Thyroid gland (tissue), 4 donors: ENCODE measurements at regions not wholly inside any gene's neighbourhood (a gene's known extent, or its start where the extent isn't known, plus 50 kb on each side); places are given as distances from the start of the nearest gene placed in this dataset.

Experiments
- DNase-seq, 2 donors: peaks; one replicate each; pipeline ENCODE4 v3.0.0-alpha.2; 2019
- H3K27ac ChIP-seq, 3 donors: fragments of 200-600 bp; sonication (generic); 1 replicate in 2 of 3; 2 replicates in 1 of 3; pipeline ENCODE4 v1.5.1; 2016 to 2019; ENCODE audit warnings: mild to moderate bottlenecking in 1 of 3, moderate library complexity in 1 of 3
- H3K27me3 ChIP-seq: fragments of 200-600 bp; sonication (generic); one replicate; pipeline ENCODE4 v1.5.1; 2019
- H3K36me3 ChIP-seq, 2 donors: fragments of 200-600 bp; sonication (generic); one replicate each; pipeline ENCODE4 v1.5.1; 2016 to 2019
- H3K4me1 ChIP-seq, 2 donors: fragments of 200-600 bp; sonication (generic); one replicate each; pipeline ENCODE4 v1.5.1; 2017 to 2019
- H3K4me3 ChIP-seq, 3 donors: fragments of 200-600 bp; sonication (generic); replicated peaks in 1 of 3; 1 replicate in 2 of 3; 2 replicates in 1 of 3; pipeline ENCODE4 v1.5.1; 2016; ENCODE audit warnings: mild to moderate bottlenecking in 1 of 3
- H3K9me3 ChIP-seq: fragments of 200-600 bp; sonication (generic); one replicate; pipeline ENCODE4 v1.5.1; 2017
- CTCF ChIP-seq, 6 experiments: fragments of 200-600 bp in 3 of 6; fragments of 450-650 bp in 3 of 6; sonication (generic) in 3 of 6; IDR thresholded peaks; one replicate each; pipeline ENCODE4 v1.5.1; 2016 to 2019; ENCODE audit warnings: antibody characterized with exemption in 6 of 6, mild to moderate bottlenecking in 2 of 6, inconsistent platforms in 1 of 6, moderate library complexity in 1 of 6
- POLR2A ChIP-seq, 2 donors: fragments of 450-650 bp; IDR thresholded peaks; one replicate each; pipeline ENCODE4 v1.6.1; 2017; ENCODE audit warnings: antibody characterized with exemption in 2 of 2, mild to moderate bottlenecking in 2 of 2, moderate library complexity in 1 of 2
- WGBS, 2 donors: methylation state at CpG; one replicate each; pipeline ENCODE4 v1.1.5; 2017; 5-methylcytosine and 5-hydroxymethylcytosine counted together
- intact Hi-C: fragments of 100-400 bp; cut with DNase I; formaldehyde crosslinking; loops from one replicate; pipeline ENCODE4 v1.15.1; 2023

GRCh38 chr3:193774916-193775285 is 181.9 kb downstream of the OPA1 start:
- Histone ChIP-seq H3K27ac (no peak overlapping the region), H3K9me3 (no peaks in the 10 kb centered on the region), H3K4me3 (no peak overlapping the region), H3K36me3 (no peaks in the 10 kb centered on the region), H3K4me1 (peaks cover 11 to 13% of the 10 kb centered on the region in 2 donors), H3K27me3 (no peaks in the 10 kb centered on the region)
- DNase-seq: no peak
- intact Hi-C loops: no loop called here
- WGBS, 2 donors: 90 to 93% methylated on average over 6 of the region's 6 CpGs
- no peak for TF ChIP-seq POLR2A (IDR thresholded peaks at IDR 0.05)
- no peak for TF ChIP-seq CTCF (IDR thresholded peaks at IDR 0.05)

- TF ChIP-seq CTCF (IDR thresholded peaks at IDR 0.05): no peak
- no peak for TF ChIP-seq POLR2A (IDR thresholded peaks at IDR 0.05)
- DNase-seq: no peak
- no peaks in the 10 kb centered on the region for H3K9me3 ChIP-seq
- no peaks in the 10 kb centered on the region for H3K36me3 ChIP-seq
- H3K4me3 ChIP-seq: no peak overlapping the region
- 93 to 96% methylated on average over 11 of the region's 11 CpGs for WGBS, 2 donors
- no peaks in the 10 kb centered on the region for H3K27me3 ChIP-seq
- intact Hi-C loops: no loop called here
- peaks cover 11 to 13% of the 10 kb centered on the region in 2 donors for H3K4me1 ChIP-seq
- no peak overlapping the region for H3K27ac ChIP-seq
Measured at GRCh38 chr3:193775421-193776077, 182.5 kb downstream of the OPA1 start.

- no peak overlapping the region for H3K4me3 ChIP-seq
- H3K27ac ChIP-seq: no peak overlapping the region
- intact Hi-C loops: no loop called here
- 78 to 80% methylated on average over 7 of the region's 7 CpGs for WGBS, 2 donors
- H3K4me1 ChIP-seq: peaks cover 4 to 17% of the 10 kb centered on the region in 2 donors
- H3K9me3 ChIP-seq: no peaks in the 10 kb centered on the region
- no peaks in the 10 kb centered on the region for H3K36me3 ChIP-seq
- DNase-seq: no peak
- no peaks in the 10 kb centered on the region for H3K27me3 ChIP-seq
- no peak for TF ChIP-seq CTCF (IDR thresholded peaks at IDR 0.05)
- no peak for TF ChIP-seq POLR2A (IDR thresholded peaks at IDR 0.05)
Measured at GRCh38 chr3:193776626-193777358, 183.8 kb downstream of the OPA1 start.

- no peaks in the 10 kb centered on the region for H3K9me3 ChIP-seq
- H3K4me1 ChIP-seq: peaks cover 0 to 18% of the 10 kb centered on the region in 2 donors
- H3K36me3 ChIP-seq: no peaks in the 10 kb centered on the region
- no peak overlapping the region for H3K4me3 ChIP-seq
- WGBS, 2 donors: 56 to 66% methylated on average over 9 of the region's 9 CpGs
- intact Hi-C loops: no loop called here
- H3K27ac ChIP-seq: no peak overlapping the region
- DNase-seq: no peak
- TF ChIP-seq CTCF (IDR thresholded peaks at IDR 0.05) (no peak), POLR2A (IDR thresholded peaks at IDR 0.05) (no peak)
- no peaks in the 10 kb centered on the region for H3K27me3 ChIP-seq
Measured at GRCh38 chr3:193777524-193777923, 184.5 kb downstream of the OPA1 start.

- Histone ChIP-seq H3K27ac (no peak overlapping the region), H3K27me3 (no peaks in the 10 kb centered on the region), H3K4me1 (peaks cover 0 to 21% of the 10 kb centered on the region in 2 donors), H3K4me3 (no peak overlapping the region), H3K9me3 (no peaks in the 10 kb centered on the region), H3K36me3 (no peaks in the 10 kb centered on the region)
- intact Hi-C loops: no loop called here
- no peak for DNase-seq
- TF ChIP-seq POLR2A (IDR thresholded peaks at IDR 0.05) (no peak), CTCF (IDR thresholded peaks at IDR 0.05) (no peak)
- 82 to 84% methylated on average over 10 of the region's 10 CpGs for WGBS, 2 donors
Measured at GRCh38 chr3:193778676-193779075, 185.7 kb downstream of the OPA1 start.
